Neural cell (in vitro differentiated cells): ENCODE measurements at regions not wholly inside any gene's neighbourhood (a gene's known extent, or its start where the extent isn't known, plus 50 kb on each side); places are given as distances from the start of the nearest gene placed in this dataset.

Source experiments
- H2AFZ ChIP-seq: fragments of 200-600, 300-800 bp; sonication (generic), shearing (Covaris generic); 2 replicates; pipeline ENCODE4 v1.6.0; 2014; ENCODE audit warnings: low read depth, mild to moderate bottlenecking, antibody characterized with exemption, low read length, moderate library complexity
- H3F3A ChIP-seq: fragments of 200-600 bp; shearing (Covaris generic); 2 replicates; pipeline ENCODE4 v1.6.1; 2016; ENCODE audit warnings: mild to moderate bottlenecking, moderate library complexity, mixed read lengths, antibody characterized with exemption, low read length; ENCODE audit not compliant: insufficient read depth, poor library complexity, severe bottlenecking
- H3K27ac ChIP-seq: fragments of 200-600, 300-800 bp; sonication (generic), shearing (Covaris generic); 2 replicates; pipeline ENCODE4 v1.5.1; 2014; ENCODE audit warnings: mild to moderate bottlenecking, low read length, moderate library complexity
- H3K27me3 ChIP-seq: fragments of 300-800, 200-600 bp; sonication (generic), shearing (Covaris generic); 2 replicates; pipeline ENCODE4 v1.6.0; 2014; ENCODE audit warnings: mild to moderate bottlenecking, low read depth, low read length, moderate library complexity; ENCODE audit not compliant: insufficient read depth
- H3K36me3 ChIP-seq: fragments of 300-800, 200-600 bp; sonication (generic), shearing (Covaris generic); 2 replicates; pipeline ENCODE4 v1.5.1; 2014; ENCODE audit warnings: mild to moderate bottlenecking, antibody characterized with exemption, low read length, moderate library complexity; ENCODE audit not compliant: insufficient read depth
- H3K4me2 ChIP-seq: fragments of 300-800, 200-600 bp; sonication (generic), shearing (Covaris generic); 2 replicates; pipeline ENCODE4 v1.6.0; 2014; ENCODE audit warnings: mild to moderate bottlenecking, low read length
- H3K4me3 ChIP-seq: fragments of 300-800, 200-600 bp; sonication (generic), shearing (Covaris generic); 2 replicates; pipeline ENCODE4 v1.5.1; 2014; ENCODE audit warnings: mild to moderate bottlenecking, low read length, moderate library complexity
- H3K79me2 ChIP-seq: fragments of 200-600 bp; shearing (Covaris generic); replicated peaks from 2 replicates; pipeline ENCODE4 v1.6.0; 2014; ENCODE audit warnings: mild to moderate bottlenecking, low read length, moderate library complexity; ENCODE audit not compliant: insufficient read depth
- H3K9ac ChIP-seq: fragments of 300-800, 200-600 bp; sonication (generic), shearing (Covaris generic); 2 replicates; pipeline ENCODE4 v1.6.1; 2016; ENCODE audit warnings: mild to moderate bottlenecking, low read length, mixed read lengths
- H3K9me2 ChIP-seq: fragments of 200-600 bp; shearing (Covaris generic); 2 replicates; pipeline ENCODE4 v1.6.1; 2016; ENCODE audit warnings: mild to moderate bottlenecking, low read length, mixed read lengths; ENCODE audit not compliant: insufficient read depth
- H3K9me3 ChIP-seq: fragments of 200-600, 300-800 bp; sonication (generic), shearing (Covaris generic); 2 replicates; pipeline ENCODE4 v1.6.1; 2016; ENCODE audit warnings: mild to moderate bottlenecking, mixed run types, low read length, moderate library complexity, mixed read lengths
- H4K20me1 ChIP-seq: fragments of 200-600 bp; shearing (Covaris generic); 2 replicates; pipeline ENCODE4 v1.6.1; 2016; ENCODE audit warnings: mild to moderate bottlenecking, mixed run types; ENCODE audit not compliant: insufficient read depth
- EP300 ChIP-seq: fragments of 450-650 bp; conservative IDR thresholded peaks from 2 replicates; pipeline ENCODE4 v1.6.1; 2014; ENCODE audit warnings: antibody characterized with exemption, mild to moderate bottlenecking, moderate library complexity; ENCODE audit not compliant: poor library complexity, severe bottlenecking
- EZH2 ChIP-seq: fragments of 200-600, 300-800 bp; shearing (Covaris generic), sonication (generic); IDR thresholded peaks from 2 replicates; pipeline ENCODE4 v1.6.1; 2014; ENCODE audit warnings: antibody characterized with exemption, low read length, borderline replicate concordance, mild to moderate bottlenecking; ENCODE audit not compliant: insufficient read depth, poor library complexity, severe bottlenecking
- MXI1 ChIP-seq: fragments of 450-650 bp; conservative IDR thresholded peaks from 2 replicates; pipeline ENCODE4 v1.6.1; 2014; ENCODE audit warnings: antibody characterized with exemption, mild to moderate bottlenecking; ENCODE audit not compliant: poor library complexity, severe bottlenecking
- POLR2AphosphoS5 ChIP-seq: IDR thresholded peaks from 2 replicates; pipeline ENCODE4 v1.6.1; 2012
- RAD21 ChIP-seq: fragments of 450-650 bp; conservative IDR thresholded peaks from 2 replicates; pipeline ENCODE4 v1.6.1; 2014; ENCODE audit warnings: antibody characterized with exemption, mild to moderate bottlenecking, moderate library complexity
- SMC3 ChIP-seq: fragments of 450-650 bp; conservative IDR thresholded peaks from 2 replicates; pipeline ENCODE4 v1.6.1; 2014; ENCODE audit warnings: antibody characterized with exemption, mild to moderate bottlenecking, moderate library complexity; ENCODE audit not compliant: poor library complexity
- TAF1 ChIP-seq: IDR thresholded peaks from 2 replicates; pipeline ENCODE4 v1.6.1; 2012; ENCODE audit warnings: low read depth
- TF ChIP-seq, protein P1 (sequence below): IDR thresholded peaks from 2 replicates; pipeline ENCODE4 v1.6.1; 2012; ENCODE audit warnings: borderline replicate concordance
- TF ChIP-seq, protein P2 (sequence below): fragments of 450-650 bp; IDR thresholded peaks from 2 replicates; pipeline ENCODE4 v1.5.1; 2014; ENCODE audit warnings: antibody characterized with exemption, mild to moderate bottlenecking, moderate library complexity; ENCODE audit not compliant: poor library complexity, severe bottlenecking

DNA sequence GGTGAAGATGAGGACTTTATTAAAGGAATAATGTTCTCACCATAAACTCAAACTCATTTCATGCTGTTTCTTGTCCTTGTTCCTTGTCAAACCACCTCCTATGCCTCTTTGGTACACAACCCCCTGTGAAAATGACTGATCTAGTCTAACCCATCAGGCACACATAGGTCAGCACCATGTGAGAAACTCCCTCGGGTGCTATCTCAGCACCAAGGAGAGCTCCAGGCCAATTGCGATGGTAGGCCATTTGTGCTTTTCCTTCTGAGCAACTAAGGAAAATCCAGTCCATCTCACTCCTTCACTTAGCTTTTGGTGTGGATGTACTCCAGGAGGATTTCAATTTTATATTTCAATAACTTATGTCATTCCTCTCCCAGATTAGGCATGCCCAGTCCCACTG lies 199.8 kb downstream of the ZNF608 start:
- H3F3A ChIP-seq = no peaks in the 10 kb centered on the region
- H4K20me1 ChIP-seq = no peaks in the 10 kb centered on the region
- no peaks in the 10 kb centered on the region for H3K9me2 ChIP-seq
- H3K36me3 ChIP-seq = no peaks in the 10 kb centered on the region
- no peak overlapping the region for H3K4me2 ChIP-seq
- no peak overlapping the region for H3K4me3 ChIP-seq
- no peak overlapping the region for H3K9ac ChIP-seq
- no peak overlapping the region for H2AFZ ChIP-seq
- H3K27me3 ChIP-seq = no peaks in the 10 kb centered on the region
- no peaks in the 10 kb centered on the region for H3K9me3 ChIP-seq
- no peak overlapping the region for H3K27ac ChIP-seq
- TF ChIP-seq SMC3 (no peak), EP300 (no peak), RAD21 (no peak), POLR2AphosphoS5 (no peak)
- no peaks in the 10 kb centered on the region for H3K79me2 ChIP-seq

DNA sequence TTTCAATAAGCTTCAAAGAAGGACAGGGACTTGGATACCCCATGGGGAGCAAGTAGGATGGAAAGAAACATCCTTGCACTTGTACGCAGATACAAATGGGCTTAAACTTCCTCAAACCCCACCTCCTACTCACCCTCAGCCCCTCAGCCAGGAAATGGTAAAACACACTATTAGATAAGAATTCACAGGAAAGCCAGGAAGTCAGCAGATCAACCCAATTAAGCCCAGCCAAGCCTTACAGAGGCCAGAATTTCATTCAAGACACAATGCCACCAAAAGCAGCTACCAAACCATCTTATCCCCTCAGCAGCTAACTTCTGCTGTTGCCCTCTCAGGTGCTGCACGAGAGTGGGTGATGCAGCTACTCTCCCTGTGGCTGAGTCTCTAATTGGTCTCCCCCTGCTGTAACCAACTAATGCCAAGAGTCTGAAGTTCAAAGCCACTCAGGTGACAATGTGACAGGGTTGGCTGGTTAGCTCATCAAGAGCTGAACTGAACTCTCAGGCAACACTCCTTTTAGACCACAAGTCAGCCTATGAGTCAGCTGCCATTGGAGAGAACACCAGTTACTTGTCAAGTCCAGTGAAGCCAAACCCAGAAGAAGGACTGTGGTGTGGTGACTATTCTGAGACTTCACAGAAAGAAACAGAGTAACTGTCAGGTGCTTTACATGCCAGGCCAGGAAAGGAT lies 201.9 kb downstream of the ZNF608 start:
- H3K79me2 ChIP-seq = no peaks in the 10 kb centered on the region
- no peaks in the 10 kb centered on the region for H3K27me3 ChIP-seq
- H3K4me2 ChIP-seq = no peak overlapping the region
- no peaks in the 10 kb centered on the region for H3K36me3 ChIP-seq
- no peaks in the 10 kb centered on the region for H3K9me2 ChIP-seq
- no peak overlapping the region for H3K27ac ChIP-seq
- no peak overlapping the region for H2AFZ ChIP-seq
- TF ChIP-seq SMC3 = no peak
- no peak overlapping the region for H3K9ac ChIP-seq
- H3K4me3 ChIP-seq = no peak overlapping the region
- no peaks in the 10 kb centered on the region for H4K20me1 ChIP-seq
- no peaks in the 10 kb centered on the region for H3K9me3 ChIP-seq
- no peaks in the 10 kb centered on the region for H3F3A ChIP-seq

DNA sequence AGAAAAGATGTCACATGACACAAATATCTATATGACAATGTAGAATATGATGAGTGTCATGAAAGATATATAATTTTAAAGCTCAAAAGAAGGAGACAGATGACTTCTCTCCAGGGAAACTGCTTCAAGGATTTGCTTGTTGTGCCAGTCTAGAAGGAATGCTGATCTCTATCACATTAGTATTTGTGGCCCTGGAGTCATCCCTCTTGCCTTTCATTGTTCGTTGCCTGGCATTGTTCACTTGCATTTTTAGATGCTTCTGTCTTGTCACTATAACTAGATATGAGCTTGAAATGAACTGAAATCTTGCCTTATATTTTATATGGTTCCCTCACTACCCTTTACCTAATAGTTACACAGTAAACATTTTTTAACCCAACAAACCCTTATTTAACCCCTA lies 207.5 kb downstream of the ZNF608 start:
- Histone ChIP-seq H3K36me3 (no peaks in the 10 kb centered on the region), H3K27me3 (no peaks in the 10 kb centered on the region), H3K4me3 (no peak overlapping the region), H2AFZ (no peak overlapping the region), H3K79me2 (no peaks in the 10 kb centered on the region), H4K20me1 (no peaks in the 10 kb centered on the region), H3K27ac (no peak overlapping the region), H3K9me2 (no peaks in the 10 kb centered on the region), H3K4me2 (no peak overlapping the region), H3K9ac (no peak overlapping the region), H3F3A (no peaks in the 10 kb centered on the region), H3K9me3 (no peaks in the 10 kb centered on the region)
- TF ChIP-seq MXI1 = no peak
- TF ChIP-seq EP300 = no peak
- TF ChIP-seq SMC3 = no peak
- TF ChIP-seq, protein P1, sequence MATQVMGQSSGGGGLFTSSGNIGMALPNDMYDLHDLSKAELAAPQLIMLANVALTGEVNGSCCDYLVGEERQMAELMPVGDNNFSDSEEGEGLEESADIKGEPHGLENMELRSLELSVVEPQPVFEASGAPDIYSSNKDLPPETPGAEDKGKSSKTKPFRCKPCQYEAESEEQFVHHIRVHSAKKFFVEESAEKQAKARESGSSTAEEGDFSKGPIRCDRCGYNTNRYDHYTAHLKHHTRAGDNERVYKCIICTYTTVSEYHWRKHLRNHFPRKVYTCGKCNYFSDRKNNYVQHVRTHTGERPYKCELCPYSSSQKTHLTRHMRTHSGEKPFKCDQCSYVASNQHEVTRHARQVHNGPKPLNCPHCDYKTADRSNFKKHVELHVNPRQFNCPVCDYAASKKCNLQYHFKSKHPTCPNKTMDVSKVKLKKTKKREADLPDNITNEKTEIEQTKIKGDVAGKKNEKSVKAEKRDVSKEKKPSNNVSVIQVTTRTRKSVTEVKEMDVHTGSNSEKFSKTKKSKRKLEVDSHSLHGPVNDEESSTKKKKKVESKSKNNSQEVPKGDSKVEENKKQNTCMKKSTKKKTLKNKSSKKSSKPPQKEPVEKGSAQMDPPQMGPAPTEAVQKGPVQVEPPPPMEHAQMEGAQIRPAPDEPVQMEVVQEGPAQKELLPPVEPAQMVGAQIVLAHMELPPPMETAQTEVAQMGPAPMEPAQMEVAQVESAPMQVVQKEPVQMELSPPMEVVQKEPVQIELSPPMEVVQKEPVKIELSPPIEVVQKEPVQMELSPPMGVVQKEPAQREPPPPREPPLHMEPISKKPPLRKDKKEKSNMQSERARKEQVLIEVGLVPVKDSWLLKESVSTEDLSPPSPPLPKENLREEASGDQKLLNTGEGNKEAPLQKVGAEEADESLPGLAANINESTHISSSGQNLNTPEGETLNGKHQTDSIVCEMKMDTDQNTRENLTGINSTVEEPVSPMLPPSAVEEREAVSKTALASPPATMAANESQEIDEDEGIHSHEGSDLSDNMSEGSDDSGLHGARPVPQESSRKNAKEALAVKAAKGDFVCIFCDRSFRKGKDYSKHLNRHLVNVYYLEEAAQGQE = no peak
- TF ChIP-seq TAF1 = no peak
- TF ChIP-seq POLR2AphosphoS5 = no peak
- no peak for TF ChIP-seq EZH2
- no peak for TF ChIP-seq RAD21
- TF ChIP-seq, protein P2, sequence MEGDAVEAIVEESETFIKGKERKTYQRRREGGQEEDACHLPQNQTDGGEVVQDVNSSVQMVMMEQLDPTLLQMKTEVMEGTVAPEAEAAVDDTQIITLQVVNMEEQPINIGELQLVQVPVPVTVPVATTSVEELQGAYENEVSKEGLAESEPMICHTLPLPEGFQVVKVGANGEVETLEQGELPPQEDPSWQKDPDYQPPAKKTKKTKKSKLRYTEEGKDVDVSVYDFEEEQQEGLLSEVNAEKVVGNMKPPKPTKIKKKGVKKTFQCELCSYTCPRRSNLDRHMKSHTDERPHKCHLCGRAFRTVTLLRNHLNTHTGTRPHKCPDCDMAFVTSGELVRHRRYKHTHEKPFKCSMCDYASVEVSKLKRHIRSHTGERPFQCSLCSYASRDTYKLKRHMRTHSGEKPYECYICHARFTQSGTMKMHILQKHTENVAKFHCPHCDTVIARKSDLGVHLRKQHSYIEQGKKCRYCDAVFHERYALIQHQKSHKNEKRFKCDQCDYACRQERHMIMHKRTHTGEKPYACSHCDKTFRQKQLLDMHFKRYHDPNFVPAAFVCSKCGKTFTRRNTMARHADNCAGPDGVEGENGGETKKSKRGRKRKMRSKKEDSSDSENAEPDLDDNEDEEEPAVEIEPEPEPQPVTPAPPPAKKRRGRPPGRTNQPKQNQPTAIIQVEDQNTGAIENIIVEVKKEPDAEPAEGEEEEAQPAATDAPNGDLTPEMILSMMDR = no peak
